HFFc6 (cell line): ENCODE measurements at regions not wholly inside any gene's neighbourhood (a gene's known extent, or its start where the extent isn't known, plus 50 kb on each side); places are given as distances from the start of the nearest gene placed in this dataset.

Source experiments
- DNase-seq: peaks from one replicate; pipeline ENCODE4 v3.0.0-alpha.2; 2018
- H3K27ac Mint-ChIP-seq: 2 replicates; pipeline ENCODE4 v1.8.0; 2020; ENCODE audit warnings: mild to moderate bottlenecking, mixed read lengths
- H3K27me3 Mint-ChIP-seq: 2 replicates; pipeline ENCODE4 v1.8.0; 2021; ENCODE audit warnings: mild to moderate bottlenecking, moderate library complexity, mixed read lengths; ENCODE audit not compliant: insufficient read depth
- H3K36me3 Mint-ChIP-seq: 2 replicates; pipeline ENCODE4 v1.8.0; 2021; ENCODE audit warnings: low read depth, mixed read lengths
- H3K4me1 Mint-ChIP-seq: 2 replicates; pipeline ENCODE4 v1.8.0; 2020; ENCODE audit warnings: low read depth, mixed read lengths
- H3K4me3 Mint-ChIP-seq: 2 replicates; pipeline ENCODE4 v1.8.0; 2020; ENCODE audit warnings: mild to moderate bottlenecking, moderate library complexity, mixed read lengths
- H3K9me3 Mint-ChIP-seq: 2 replicates; pipeline ENCODE4 v1.8.0; 2020; ENCODE audit warnings: mild to moderate bottlenecking, mixed read lengths
- CTCF ChIP-seq: fragments of 200-600 bp; sonication (generic); IDR thresholded peaks from 2 replicates; pipeline ENCODE4 v1.5.0; 2021; ENCODE audit warnings: antibody characterized with exemption, mild to moderate bottlenecking

GRCh38 chr7:63030061-63030460, 968.6 kb upstream of the ZNF722 start:
- TF ChIP-seq CTCF: no peak
- Mint-ChIP-seq H3K4me1 (no peaks in the 10 kb centered on the region), H3K27me3 (no peaks in the 10 kb centered on the region), H3K36me3 (peaks cover 14% of the 10 kb centered on the region; the same call in 1 of the 2 replicates), H3K4me3 (no peak overlapping the region), H3K9me3 (peaks cover 41% of the 10 kb centered on the region), H3K27ac (no peak overlapping the region)
- DNase-seq: no peak

GRCh38 chr7:63031838-63032436, 966.7 kb upstream of the ZNF722 start:
- no peak overlapping the region for H3K27ac Mint-ChIP-seq
- H3K36me3 Mint-ChIP-seq: peaks cover 9% of the 10 kb centered on the region; the same call in 1 of the 2 replicates
- H3K4me1 Mint-ChIP-seq: no peaks in the 10 kb centered on the region
- no peak for DNase-seq
- peaks cover 2% of the 10 kb centered on the region; the same call in 1 of the 2 replicates for H3K27me3 Mint-ChIP-seq
- H3K4me3 Mint-ChIP-seq: no peak overlapping the region
- peaks cover 49% of the 10 kb centered on the region for H3K9me3 Mint-ChIP-seq
- no peak for TF ChIP-seq CTCF

- TF ChIP-seq CTCF: no peak
- DNase-seq: no peak
- no peaks in the 10 kb centered on the region for H3K4me1 Mint-ChIP-seq
- H3K27ac Mint-ChIP-seq: no peak overlapping the region
- H3K36me3 Mint-ChIP-seq: no peaks in the 10 kb centered on the region
- H3K4me3 Mint-ChIP-seq: no peak overlapping the region
- H3K27me3 Mint-ChIP-seq: peaks cover 2% of the 10 kb centered on the region; the same call in 1 of the 2 replicates
- H3K9me3 Mint-ChIP-seq: peaks cover 56% of the 10 kb centered on the region
Observed at GRCh38 chr7:63037242-63037641, 961.4 kb upstream of the ZNF722 start.

- H3K4me1 Mint-ChIP-seq: no peaks in the 10 kb centered on the region
- no peak for DNase-seq
- H3K4me3 Mint-ChIP-seq: no peak overlapping the region
- peaks cover 2% of the 10 kb centered on the region; the same call in 1 of the 2 replicates for H3K27me3 Mint-ChIP-seq
- no peak overlapping the region for H3K27ac Mint-ChIP-seq
- peaks cover 70% of the 10 kb centered on the region for H3K9me3 Mint-ChIP-seq
- TF ChIP-seq CTCF: no peak
- no peaks in the 10 kb centered on the region for H3K36me3 Mint-ChIP-seq
Observed at GRCh38 chr7:63038987-63039386, 959.7 kb upstream of the ZNF722 start.

DNA sequence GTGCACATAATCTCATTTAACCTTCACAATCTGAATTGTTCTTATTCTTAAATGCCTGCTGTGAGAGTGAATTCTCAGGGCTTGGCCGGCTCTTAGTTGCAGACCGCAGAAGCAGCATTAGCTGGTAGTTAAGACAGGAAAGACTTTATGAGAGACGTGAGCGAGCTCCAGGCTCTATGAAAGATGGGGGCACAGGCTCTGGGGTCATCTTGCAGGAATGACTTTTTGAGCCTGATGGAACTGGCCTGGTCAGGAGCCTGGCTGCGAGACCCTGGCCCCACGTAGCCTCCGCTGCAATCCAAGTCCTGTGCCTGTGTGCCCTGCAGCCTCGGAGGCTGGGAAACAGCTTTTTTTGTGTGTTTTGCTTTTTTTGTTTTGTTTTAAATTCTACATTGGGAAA, 958.8 kb upstream of the ZNF722 start:
- H3K36me3 Mint-ChIP-seq: no peaks in the 10 kb centered on the region
- TF ChIP-seq CTCF: no peak
- DNase-seq: no peak
- peaks cover 70% of the 10 kb centered on the region for H3K9me3 Mint-ChIP-seq
- no peak overlapping the region for H3K27ac Mint-ChIP-seq
- no peaks in the 10 kb centered on the region for H3K4me1 Mint-ChIP-seq
- H3K4me3 Mint-ChIP-seq: no peak overlapping the region
- H3K27me3 Mint-ChIP-seq: peaks cover 2% of the 10 kb centered on the region; the same call in 1 of the 2 replicates
